Right ventricle myocardium inferior (tissue), 1 donor: ENCODE measurements at regions not wholly inside any gene's neighbourhood (a gene's known extent, or its start where the extent isn't known, plus 50 kb on each side); places are given as distances from the start of the nearest gene placed in this dataset.

ENCODE experiments used
- ATAC-seq: fragments of 200-7000 bp; cut with Tn5 transposase; one replicate; pipeline ENCODE4 v1.9.1; 2020; ENCODE audit warnings: mild to moderate bottlenecking, moderate library complexity
- DNase-seq: peaks from one replicate; pipeline ENCODE4 v3.0.0; 2021; ENCODE audit errors: missing footprints
- intact Hi-C: fragments of 100-400 bp; cut with DNase I; formaldehyde crosslinking; loops from one replicate; pipeline ENCODE4 v1.11.0; 2022
- donor health status: DM: no; HTN: yes; CAD: no; lungs with severe emphysema.

- DNase-seq (no peak), ATAC-seq (no peak)
- intact Hi-C loops: no loop called here
Observed at GRCh38 chr3:40841131-40841530, 316.4 kb downstream of the ZNF621 start.

- intact Hi-C loops: no loop called here
- no peak for DNase-seq
- no peak for ATAC-seq
Observed at GRCh38 chr3:40841570-40842109, 316.9 kb downstream of the ZNF621 start.

- ATAC-seq: no peak
- intact Hi-C loops: no loop called here
- DNase-seq: no peak
Observed at GRCh38 chr3:40842714-40843113, 318.0 kb downstream of the ZNF621 start.

- intact Hi-C loops: no loop called here
- DNase-seq: no peak
- no peak for ATAC-seq
Observed at GRCh38 chr3:40843208-40843624, 318.5 kb downstream of the ZNF621 start.

GRCh38 chr3:40843851-40844548, 319.2 kb downstream of the ZNF621 start:
- intact Hi-C loops: no loop called here
- DNase-seq: no peak
- no peak for ATAC-seq

- DNase-seq (no peak), ATAC-seq (no peak)
- intact Hi-C loops: loop anchor here (5.0 kb wide), 1 partner anchor 357 kb away; no protein-coding TSS in a partner anchor
Observed at GRCh38 chr3:40844896-40845295, 320.1 kb downstream of the ZNF621 start.

GRCh38 chr3:40845447-40845846, 320.7 kb downstream of the ZNF621 start:
- intact Hi-C loops: loop anchor here (5.0 kb wide), 1 partner anchor 357 kb away; no protein-coding TSS in a partner anchor

GRCh38 chr3:40845916-40846315, 321.2 kb downstream of the ZNF621 start:
- DNase-seq: no peak
- no peak for ATAC-seq
- intact Hi-C loops: loop anchor here (5.0 kb wide), 1 partner anchor 356 kb away; no protein-coding TSS in a partner anchor

More at GRCh38 chr3:40845447-40845846, 320.7 kb downstream of the ZNF621 start:
- DNase-seq: no peak
- ATAC-seq: no peak

GRCh38 chr3:40846451-40846850, 321.7 kb downstream of the ZNF621 start:
- intact Hi-C loops: loop anchor here (5.0 kb wide), 1 partner anchor 356 kb away; no protein-coding TSS in a partner anchor
- ATAC-seq (peak; percentile 75), DNase-seq (no peak)

GRCh38 chr3:40847551-40847992, 322.8 kb downstream of the ZNF621 start:
- DNase-seq (no peak), ATAC-seq (peak; percentile 87)
- intact Hi-C loops: loop anchor here (5.0 kb wide), 1 partner anchor 355 kb away; no protein-coding TSS in a partner anchor

GRCh38 chr3:40848421-40848820, 323.7 kb downstream of the ZNF621 start:
- DNase-seq (no peak), ATAC-seq (no peak)
- intact Hi-C loops: loop anchor here (5.0 kb wide), 1 partner anchor 354 kb away; no protein-coding TSS in a partner anchor

GRCh38 chr3:40850861-40851260, 326.1 kb downstream of the ZNF621 start:
- no peak for ATAC-seq
- intact Hi-C loops: no loop called here

GRCh38 chr3:40851836-40852235, 327.1 kb downstream of the ZNF621 start:
- intact Hi-C loops: no loop called here
- DNase-seq (no peak), ATAC-seq (no peak)

More at GRCh38 chr3:40850861-40851260, 326.1 kb downstream of the ZNF621 start:
- DNase-seq: no peak

- no peak for DNase-seq
- ATAC-seq: peak; percentile 31
- intact Hi-C loops: no loop called here
Observed at GRCh38 chr3:40852712-40853111, 328.0 kb downstream of the ZNF621 start.

- ATAC-seq (no peak), DNase-seq (no peak)
- intact Hi-C loops: no loop called here
Observed at GRCh38 chr3:40853474-40853873, 328.7 kb downstream of the ZNF621 start.

GRCh38 chr3:40855871-40856270, 331.1 kb downstream of the ZNF621 start:
- intact Hi-C loops: no loop called here
- DNase-seq: no peak
- ATAC-seq: no peak

- ATAC-seq (peak; percentile 39), DNase-seq (no peak)
- intact Hi-C loops: no loop called here
Observed at GRCh38 chr3:40858364-40859115, 333.8 kb downstream of the ZNF621 start.

GRCh38 chr3:40862946-40863345, 336.4 kb upstream of the CTNNB1 start:
- intact Hi-C loops: no loop called here
- DNase-seq: no peak
- ATAC-seq: no peak

GRCh38 chr3:40864146-40864782, 335.0 kb upstream of the CTNNB1 start:
- ATAC-seq: no peak
- DNase-seq: no peak
- intact Hi-C loops: no loop called here
